Erythroblast (primary cell): ENCODE measurements at regions not wholly inside any gene's neighbourhood (a gene's known extent, or its start where the extent isn't known, plus 50 kb on each side); places are given as distances from the start of the nearest gene placed in this dataset.

Experiments used
- GATA1 ChIP-seq: IDR thresholded peaks from 2 replicates; pipeline ENCODE4 v1.6.1; 2011; ENCODE audit warnings: low read depth, mild to moderate bottlenecking, control low read depth, low read length, moderate library complexity
- POLR2A ChIP-seq: IDR thresholded peaks from 2 replicates; pipeline ENCODE4 v1.6.1; 2011; ENCODE audit warnings: mild to moderate bottlenecking, low read length

- TF ChIP-seq POLR2A (no peak), GATA1 (no peak)
Measured at GRCh38 chr18:38256366-38256765, 690.8 kb upstream of the CELF4 start.
